DMS153 treated with DMSO at 0.1 percent for 48 hours (cell line): ENCODE measurements at regions not wholly inside any gene's neighbourhood (a gene's known extent, or its start where the extent isn't known, plus 50 kb on each side); places are given as distances from the start of the nearest gene placed in this dataset.
"Not testable (repeated sequence)": the region's sequence is repeated elsewhere in the genome, so short reads cannot be mapped to it uniquely, and the experiment has no call there.

ENCODE experiments used
- DNase-seq: peaks from one replicate; lab custom pipeline; 2025; ENCODE audit not compliant: unreplicated experiment; lab: John Stamatoyannopoulos, UW

- DNase-seq, result no peak
These were observed 616.6 kb downstream of the IRS1 start for GRCh38 chr2:226183033-226183432.

GRCh38 chr2:226181909-226182308, 617.7 kb downstream of the IRS1 start:
- no peak for DNase-seq

- DNase-seq, result no peak
These were observed 619.2 kb downstream of the IRS1 start for GRCh38 chr2:226180281-226180884.

GRCh38 chr2:226179010-226179409, 620.6 kb downstream of the IRS1 start:
- DNase-seq, result no peak

- DNase-seq, result no peak
These were observed 623.2 kb downstream of the IRS1 start for GRCh38 chr2:226176283-226176984.

- no peak for DNase-seq
These were observed 625.2 kb downstream of the IRS1 start for GRCh38 chr2:226174390-226174789.

GRCh38 chr2:226172939-226173338, 626.7 kb downstream of the IRS1 start:
- no peak for DNase-seq

- no peak for DNase-seq
These were observed 627.3 kb downstream of the IRS1 start for GRCh38 chr2:226172309-226172708.

GRCh38 chr2:226169751-226170581, 629.7 kb downstream of the IRS1 start:
- no peak for DNase-seq

- no peak for DNase-seq
These were observed 631.0 kb downstream of the IRS1 start for GRCh38 chr2:226168496-226169160.

GRCh38 chr2:226164512-226164911, 635.1 kb downstream of the IRS1 start:
- DNase-seq, result no peak

- DNase-seq, result not testable (repeated sequence)
These were observed 639.0 kb downstream of the IRS1 start for GRCh38 chr2:226160617-226161016.

GRCh38 chr2:226159875-226160479, 639.6 kb downstream of the IRS1 start:
- no peak for DNase-seq

- no peak for DNase-seq
These were observed 640.7 kb downstream of the IRS1 start for GRCh38 chr2:226158940-226159339.

GRCh38 chr2:226158229-226158628, 641.4 kb downstream of the IRS1 start:
- DNase-seq, result no peak

GRCh38 chr2:226155093-226155875, 644.3 kb downstream of the IRS1 start:
- no peak for DNase-seq

- DNase-seq, result no peak
These were observed 645.0 kb downstream of the IRS1 start for GRCh38 chr2:226154610-226155009.

- no peak for DNase-seq
These were observed 646.1 kb downstream of the IRS1 start for GRCh38 chr2:226153553-226153952.

GRCh38 chr2:226151157-226151556, 648.5 kb downstream of the IRS1 start:
- DNase-seq, result no peak

- DNase-seq, result no peak
These were observed 656.5 kb downstream of the IRS1 start for GRCh38 chr2:226143091-226143490.
